ENCODE measurements at regions not wholly inside any gene's neighbourhood (a gene's known extent, or its start where the extent isn't known, plus 50 kb on each side); places are given as distances from the start of the nearest gene placed in this dataset.

DNA sequence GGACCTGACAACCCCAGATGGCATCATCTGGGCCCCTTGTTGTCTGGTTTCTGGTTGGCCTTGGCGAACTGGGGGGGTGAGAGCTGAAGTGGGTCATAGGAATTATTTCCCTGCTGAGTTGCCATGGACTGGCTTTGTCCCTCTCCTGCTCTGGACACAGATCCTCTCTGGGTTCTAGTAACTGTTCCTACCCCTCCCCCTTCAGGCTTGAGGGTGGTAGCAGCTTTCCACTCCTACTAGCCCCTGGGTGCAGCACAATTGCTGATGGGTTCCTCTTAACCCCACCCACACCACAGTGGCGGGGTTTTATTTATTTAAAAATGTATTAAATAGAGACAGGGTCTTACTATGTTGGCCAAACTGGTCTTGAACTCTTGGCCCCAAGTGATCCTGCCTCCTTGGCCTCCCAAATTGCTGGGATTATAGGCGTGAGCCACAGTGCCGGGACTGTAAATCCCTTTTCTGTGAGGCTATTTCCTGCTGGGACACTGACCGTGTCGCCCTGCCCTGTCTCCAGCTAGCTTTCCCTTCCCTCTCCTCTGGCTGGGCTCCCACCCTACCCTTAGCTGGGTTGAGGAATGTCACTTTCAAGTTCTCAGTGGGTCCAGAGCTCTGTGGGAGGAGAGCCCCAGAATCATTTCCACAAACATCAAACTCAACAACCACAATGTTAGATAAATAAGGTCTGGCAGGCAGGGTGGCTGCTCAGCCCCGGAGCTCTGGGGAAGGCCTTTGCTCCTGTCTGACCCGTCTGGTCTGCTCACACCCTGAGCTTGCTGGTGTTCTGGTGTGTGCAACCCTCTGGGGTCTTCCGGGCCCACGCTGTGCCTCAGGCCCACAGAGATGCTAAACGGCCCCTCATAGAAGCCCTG is 112.7 kb upstream of the WNT4 start:
- TF ChIP-seq, protein P1, sequence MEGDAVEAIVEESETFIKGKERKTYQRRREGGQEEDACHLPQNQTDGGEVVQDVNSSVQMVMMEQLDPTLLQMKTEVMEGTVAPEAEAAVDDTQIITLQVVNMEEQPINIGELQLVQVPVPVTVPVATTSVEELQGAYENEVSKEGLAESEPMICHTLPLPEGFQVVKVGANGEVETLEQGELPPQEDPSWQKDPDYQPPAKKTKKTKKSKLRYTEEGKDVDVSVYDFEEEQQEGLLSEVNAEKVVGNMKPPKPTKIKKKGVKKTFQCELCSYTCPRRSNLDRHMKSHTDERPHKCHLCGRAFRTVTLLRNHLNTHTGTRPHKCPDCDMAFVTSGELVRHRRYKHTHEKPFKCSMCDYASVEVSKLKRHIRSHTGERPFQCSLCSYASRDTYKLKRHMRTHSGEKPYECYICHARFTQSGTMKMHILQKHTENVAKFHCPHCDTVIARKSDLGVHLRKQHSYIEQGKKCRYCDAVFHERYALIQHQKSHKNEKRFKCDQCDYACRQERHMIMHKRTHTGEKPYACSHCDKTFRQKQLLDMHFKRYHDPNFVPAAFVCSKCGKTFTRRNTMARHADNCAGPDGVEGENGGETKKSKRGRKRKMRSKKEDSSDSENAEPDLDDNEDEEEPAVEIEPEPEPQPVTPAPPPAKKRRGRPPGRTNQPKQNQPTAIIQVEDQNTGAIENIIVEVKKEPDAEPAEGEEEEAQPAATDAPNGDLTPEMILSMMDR (conservative IDR thresholded peaks at IDR 0.05; ENCODE audit: low read depth in 2 of 2): no peak
- TF ChIP-seq, protein P2, sequence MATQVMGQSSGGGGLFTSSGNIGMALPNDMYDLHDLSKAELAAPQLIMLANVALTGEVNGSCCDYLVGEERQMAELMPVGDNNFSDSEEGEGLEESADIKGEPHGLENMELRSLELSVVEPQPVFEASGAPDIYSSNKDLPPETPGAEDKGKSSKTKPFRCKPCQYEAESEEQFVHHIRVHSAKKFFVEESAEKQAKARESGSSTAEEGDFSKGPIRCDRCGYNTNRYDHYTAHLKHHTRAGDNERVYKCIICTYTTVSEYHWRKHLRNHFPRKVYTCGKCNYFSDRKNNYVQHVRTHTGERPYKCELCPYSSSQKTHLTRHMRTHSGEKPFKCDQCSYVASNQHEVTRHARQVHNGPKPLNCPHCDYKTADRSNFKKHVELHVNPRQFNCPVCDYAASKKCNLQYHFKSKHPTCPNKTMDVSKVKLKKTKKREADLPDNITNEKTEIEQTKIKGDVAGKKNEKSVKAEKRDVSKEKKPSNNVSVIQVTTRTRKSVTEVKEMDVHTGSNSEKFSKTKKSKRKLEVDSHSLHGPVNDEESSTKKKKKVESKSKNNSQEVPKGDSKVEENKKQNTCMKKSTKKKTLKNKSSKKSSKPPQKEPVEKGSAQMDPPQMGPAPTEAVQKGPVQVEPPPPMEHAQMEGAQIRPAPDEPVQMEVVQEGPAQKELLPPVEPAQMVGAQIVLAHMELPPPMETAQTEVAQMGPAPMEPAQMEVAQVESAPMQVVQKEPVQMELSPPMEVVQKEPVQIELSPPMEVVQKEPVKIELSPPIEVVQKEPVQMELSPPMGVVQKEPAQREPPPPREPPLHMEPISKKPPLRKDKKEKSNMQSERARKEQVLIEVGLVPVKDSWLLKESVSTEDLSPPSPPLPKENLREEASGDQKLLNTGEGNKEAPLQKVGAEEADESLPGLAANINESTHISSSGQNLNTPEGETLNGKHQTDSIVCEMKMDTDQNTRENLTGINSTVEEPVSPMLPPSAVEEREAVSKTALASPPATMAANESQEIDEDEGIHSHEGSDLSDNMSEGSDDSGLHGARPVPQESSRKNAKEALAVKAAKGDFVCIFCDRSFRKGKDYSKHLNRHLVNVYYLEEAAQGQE (IDR thresholded peaks at IDR 0.05; ENCODE audit: unreplicated experiment): no peak
- no peak for TF ChIP-seq NANOG (IDR thresholded peaks at IDR 0.05; ENCODE audit: borderline replicate concordance)
- TF ChIP-seq, protein P3, sequence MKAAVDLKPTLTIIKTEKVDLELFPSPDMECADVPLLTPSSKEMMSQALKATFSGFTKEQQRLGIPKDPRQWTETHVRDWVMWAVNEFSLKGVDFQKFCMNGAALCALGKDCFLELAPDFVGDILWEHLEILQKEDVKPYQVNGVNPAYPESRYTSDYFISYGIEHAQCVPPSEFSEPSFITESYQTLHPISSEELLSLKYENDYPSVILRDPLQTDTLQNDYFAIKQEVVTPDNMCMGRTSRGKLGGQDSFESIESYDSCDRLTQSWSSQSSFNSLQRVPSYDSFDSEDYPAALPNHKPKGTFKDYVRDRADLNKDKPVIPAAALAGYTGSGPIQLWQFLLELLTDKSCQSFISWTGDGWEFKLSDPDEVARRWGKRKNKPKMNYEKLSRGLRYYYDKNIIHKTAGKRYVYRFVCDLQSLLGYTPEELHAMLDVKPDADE (IDR thresholded peaks at IDR 0.05): no peak
- TF ChIP-seq EZH2 (IDR thresholded peaks at IDR 0.05; ENCODE audit: low read depth, unreplicated experiment): no peak
- TF ChIP-seq POLR2AphosphoS5 (IDR thresholded peaks at IDR 0.05; ENCODE audit: low read depth): no peak
- TF ChIP-seq EZH2phosphoT487 (IDR thresholded peaks at IDR 0.05; ENCODE audit: unreplicated experiment): no peak
- no peak for TF ChIP-seq JUNB (IDR thresholded peaks at IDR 0.05; ENCODE audit: unreplicated experiment)
- no peak for TF ChIP-seq ZNF114 (CRISPR knock-in tag; IDR thresholded peaks at IDR 0.05)
- TF ChIP-seq STAT1 (IDR thresholded peaks at IDR 0.05; ENCODE audit: unreplicated experiment): no peak
- no peak for TF ChIP-seq CREB1 (CRISPR knock-in tag; IDR thresholded peaks at IDR 0.05; ENCODE audit: low read depth)
